MCF 10A (cell line): ENCODE measurements at regions not wholly inside any gene's neighbourhood (a gene's known extent, or its start where the extent isn't known, plus 50 kb on each side); places are given as distances from the start of the nearest gene placed in this dataset.

Experiments used
- BruUV-seq: library from RNA; stranded (reverse); fragments of 400-500 nt; replicated peaks from 2 replicates; lab custom pipeline; 2021; lab: Mats Ljungman, UMichigan
- CTCF ChIA-PET: fragments of 300-600 bp; sonication (Branson Sonifier 250); formaldehyde crosslinking; extraction: SDS; loops from one replicate; lab custom pipeline; 2021; ENCODE audit warnings: antibody characterized with exemption, inconsistent platforms; lab: Yijun Ruan, JAX
- POLR2A ChIA-PET: fragments of 300-600, 350-650 bp; sonication (Branson Sonifier 250); formaldehyde crosslinking; extraction: SDS; loops from one replicate; lab custom pipeline; 2020; ENCODE audit warnings: antibody characterized with exemption, inconsistent platforms; lab: Yijun Ruan, JAX
- DNase-seq: peaks from one replicate; pipeline ENCODE4 v3.0.0-alpha.2; 2018; ENCODE audit not compliant: unreplicated experiment
- H3K27ac Mint-ChIP-seq: one replicate; pipeline ENCODE4 v1.8.0; 2022; ENCODE audit warnings: mild to moderate bottlenecking, low read depth, mixed read lengths; ENCODE audit not compliant: unreplicated experiment
- H3K27me3 Mint-ChIP-seq: one replicate; pipeline ENCODE4 v1.8.0; 2022; ENCODE audit warnings: mixed read lengths; ENCODE audit not compliant: insufficient read depth, unreplicated experiment
- H3K36me3 Mint-ChIP-seq: one replicate; pipeline ENCODE4 v1.8.0; 2022; ENCODE audit warnings: mild to moderate bottlenecking, moderate library complexity, mixed read lengths; ENCODE audit not compliant: insufficient read depth, unreplicated experiment
- H3K4me1 Mint-ChIP-seq: one replicate; pipeline ENCODE4 v1.8.0; 2022; ENCODE audit warnings: mixed read lengths; ENCODE audit not compliant: insufficient read depth, unreplicated experiment
- H3K4me3 Mint-ChIP-seq: one replicate; pipeline ENCODE4 v1.8.0; 2022; ENCODE audit warnings: mild to moderate bottlenecking, moderate library complexity, mixed read lengths; ENCODE audit not compliant: unreplicated experiment
- H3K9me3 Mint-ChIP-seq: one replicate; pipeline ENCODE4 v1.8.0; 2022; ENCODE audit warnings: mixed read lengths; ENCODE audit not compliant: unreplicated experiment
- intact Hi-C: fragments of 100-400 bp; cut with micrococcal nuclease; formaldehyde crosslinking; loops from 2 replicates; pipeline ENCODE4 v1.14.1; 2022
- TF ChIP-seq, protein P1 (sequence below): fragments of 200-600 bp; IDR thresholded peaks from one replicate; pipeline ENCODE4 v1.8.0; 2022; ENCODE audit warnings: antibody characterized with exemption, mild to moderate bottlenecking; ENCODE audit not compliant: unreplicated experiment

DNA sequence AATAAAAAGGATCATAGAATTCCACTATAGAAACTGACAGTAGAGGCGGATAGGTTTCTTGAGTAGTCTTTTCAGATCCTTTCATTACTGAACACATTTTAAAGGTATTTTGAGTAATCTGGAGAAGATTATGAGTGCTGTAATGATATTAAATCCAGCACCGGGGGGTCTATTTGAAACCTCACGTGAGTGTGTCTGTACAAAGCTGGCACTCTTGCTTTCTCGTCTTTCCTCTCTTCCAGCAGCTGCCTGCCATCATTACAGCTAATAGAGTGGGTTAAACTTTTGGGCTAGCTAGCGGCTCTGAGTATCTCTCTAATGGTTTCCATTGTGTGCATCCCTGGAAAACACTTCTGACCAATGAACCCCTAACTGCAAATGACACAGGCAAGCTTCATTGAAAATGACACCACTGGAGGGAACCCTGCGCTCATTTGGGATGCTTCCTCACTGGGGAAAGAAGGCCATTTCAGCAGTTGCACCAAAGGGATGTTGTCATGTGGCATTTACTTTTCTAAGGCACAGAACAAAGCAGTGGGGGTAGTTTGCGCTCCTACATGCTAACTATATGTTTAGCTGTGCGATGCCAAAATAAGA, 101.0 kb downstream of the HRH4 start:
- H3K4me3 Mint-ChIP-seq: no peak overlapping the region

DNA sequence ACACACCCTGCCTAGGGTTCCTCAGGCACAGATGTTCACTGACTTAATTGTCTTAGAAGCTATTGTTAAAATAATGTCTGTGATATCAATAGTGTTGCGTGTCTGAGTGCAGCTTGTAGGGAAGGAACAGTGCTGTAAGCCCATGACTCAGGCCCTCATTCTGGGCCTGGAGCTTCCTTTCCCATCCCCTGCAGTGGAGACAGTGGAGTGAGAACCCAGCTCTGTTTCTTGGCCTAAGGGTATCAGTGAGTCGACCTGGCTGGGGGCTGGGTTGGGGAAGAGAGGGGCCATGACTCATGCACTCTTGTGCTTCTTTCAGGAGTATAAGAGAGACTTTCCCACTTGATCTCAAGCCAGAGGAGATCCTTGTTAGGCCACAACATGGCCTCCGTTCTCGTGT, 106.8 kb downstream of the HRH4 start:
- peak; percentile 84 for DNase-seq
- peaks cover 7% of the 10 kb centered on the region for H3K4me1 Mint-ChIP-seq
- POLR2A ChIA-PET: interaction anchor here (1.5 kb wide), 1 partner anchor 9 kb away, joined by 3 read pairs; no protein-coding TSS in a partner anchor

More for the DNA sequence above, 101.0 kb downstream of the HRH4 start:
- CTCF ChIA-PET: interaction anchor here (0.5 to 1.4 kb wide), 5 partner anchors 8 to 1335 kb away, joined by 3 to 5 read pairs (median 4); no protein-coding TSS in a partner anchor
- POLR2A ChIA-PET: no interaction called here
- no peaks in the 10 kb centered on the region for H3K27me3 Mint-ChIP-seq
- H3K4me1 Mint-ChIP-seq: peaks cover 10% of the 10 kb centered on the region
- no peak overlapping the region for H3K27ac Mint-ChIP-seq
- DNase-seq: no peak
- BruUV-seq: no TSS peak
- no peaks in the 10 kb centered on the region for H3K36me3 Mint-ChIP-seq
- TF ChIP-seq, protein P1, sequence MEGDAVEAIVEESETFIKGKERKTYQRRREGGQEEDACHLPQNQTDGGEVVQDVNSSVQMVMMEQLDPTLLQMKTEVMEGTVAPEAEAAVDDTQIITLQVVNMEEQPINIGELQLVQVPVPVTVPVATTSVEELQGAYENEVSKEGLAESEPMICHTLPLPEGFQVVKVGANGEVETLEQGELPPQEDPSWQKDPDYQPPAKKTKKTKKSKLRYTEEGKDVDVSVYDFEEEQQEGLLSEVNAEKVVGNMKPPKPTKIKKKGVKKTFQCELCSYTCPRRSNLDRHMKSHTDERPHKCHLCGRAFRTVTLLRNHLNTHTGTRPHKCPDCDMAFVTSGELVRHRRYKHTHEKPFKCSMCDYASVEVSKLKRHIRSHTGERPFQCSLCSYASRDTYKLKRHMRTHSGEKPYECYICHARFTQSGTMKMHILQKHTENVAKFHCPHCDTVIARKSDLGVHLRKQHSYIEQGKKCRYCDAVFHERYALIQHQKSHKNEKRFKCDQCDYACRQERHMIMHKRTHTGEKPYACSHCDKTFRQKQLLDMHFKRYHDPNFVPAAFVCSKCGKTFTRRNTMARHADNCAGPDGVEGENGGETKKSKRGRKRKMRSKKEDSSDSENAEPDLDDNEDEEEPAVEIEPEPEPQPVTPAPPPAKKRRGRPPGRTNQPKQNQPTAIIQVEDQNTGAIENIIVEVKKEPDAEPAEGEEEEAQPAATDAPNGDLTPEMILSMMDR: no peak
- H3K9me3 Mint-ChIP-seq: no peaks in the 10 kb centered on the region
- intact Hi-C loops: no loop called here

DNA sequence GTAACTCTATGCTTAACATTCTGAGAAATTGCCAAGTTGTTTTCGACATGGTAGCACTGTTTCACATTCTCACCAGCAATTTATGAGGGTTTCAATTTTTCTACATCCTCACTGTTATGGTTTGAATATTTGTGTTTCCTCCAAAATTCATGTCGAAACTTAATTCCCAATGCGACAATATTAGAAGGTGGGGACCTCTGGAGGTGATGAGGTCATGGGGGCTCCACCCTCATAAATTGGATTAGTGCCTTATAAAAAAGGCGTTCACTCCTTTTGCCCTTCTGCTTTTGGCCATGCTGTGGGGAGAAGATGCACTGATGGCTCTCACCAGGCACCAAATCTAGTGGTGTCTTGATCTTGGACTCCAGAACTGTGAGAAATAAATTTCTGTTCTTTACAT, 110.3 kb downstream of the HRH4 start:
- Mint-ChIP-seq H3K27ac (no peak overlapping the region), H3K36me3 (no peaks in the 10 kb centered on the region), H3K27me3 (no peaks in the 10 kb centered on the region), H3K4me3 (no peak overlapping the region), H3K9me3 (no peaks in the 10 kb centered on the region), H3K4me1 (peaks cover 7% of the 10 kb centered on the region)
- ChIA-PET POLR2A (no interaction called here), CTCF (no interaction called here)
- no TSS peak for BruUV-seq
- TF ChIP-seq, protein P1: no peak
- intact Hi-C loops: no loop called here
- no peak for DNase-seq

More for the DNA sequence above, 106.8 kb downstream of the HRH4 start:
- peak overlapping the region; percentile 36 for H3K27ac Mint-ChIP-seq
- BruUV-seq: no TSS peak
- H3K36me3 Mint-ChIP-seq: no peaks in the 10 kb centered on the region
- CTCF ChIA-PET: interaction anchor here (0.8 to 1.6 kb wide), 3 partner anchors 23 to 78 kb away, joined by 3 to 9 read pairs (median 4); no protein-coding TSS in a partner anchor
- no peaks in the 10 kb centered on the region for H3K9me3 Mint-ChIP-seq
- intact Hi-C loops: no loop called here
- H3K4me3 Mint-ChIP-seq: no peak overlapping the region
- TF ChIP-seq, protein P1: no peak
- H3K27me3 Mint-ChIP-seq: no peaks in the 10 kb centered on the region

DNA sequence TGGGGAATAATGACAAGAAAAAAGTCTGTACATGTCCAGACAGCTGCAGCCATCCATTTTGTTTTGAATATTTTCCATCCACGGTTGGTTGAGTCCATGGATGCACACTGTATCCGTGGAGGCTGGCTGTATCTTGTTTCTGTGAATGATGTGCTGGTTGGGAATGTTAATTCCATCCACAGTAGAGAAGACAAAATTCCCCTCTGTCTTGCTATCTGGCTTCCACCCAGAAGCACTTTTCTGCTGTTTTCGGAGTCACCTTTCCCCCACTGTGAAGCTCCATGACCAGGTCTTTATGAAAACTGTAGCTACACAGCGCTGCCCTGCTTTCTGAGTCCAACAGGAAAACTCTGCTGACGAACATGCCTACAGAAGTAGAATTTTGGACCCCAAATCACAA, 122.3 kb downstream of the HRH4 start:
- Mint-ChIP-seq H3K9me3 (no peaks in the 10 kb centered on the region), H3K4me1 (no peaks in the 10 kb centered on the region), H3K27ac (no peak overlapping the region), H3K27me3 (peaks cover 12% of the 10 kb centered on the region), H3K4me3 (no peak overlapping the region), H3K36me3 (no peaks in the 10 kb centered on the region)
- TF ChIP-seq, protein P1: no peak
- ChIA-PET CTCF (no interaction called here), POLR2A (interaction anchor here (0.7 kb wide), 1 partner anchor 56 kb away, joined by 3 read pairs; no protein-coding TSS in a partner anchor)
- no TSS peak for BruUV-seq
- DNase-seq: no peak
- intact Hi-C loops: no loop called here
